ENCODE measurements at regions not wholly inside any gene's neighbourhood (a gene's known extent, or its start where the extent isn't known, plus 50 kb on each side); places are given as distances from the start of the nearest gene placed in this dataset.
"Not testable (repeated sequence)": the region's sequence is repeated elsewhere in the genome, so short reads cannot be mapped to it uniquely, and the experiment has no call there.

- CTCF ChIA-PET; H3K27me3 ChIP-seq (ENCODE audit: control insufficient read depth, insufficient read depth, low read length); H3K4me3 ChIP-seq (ENCODE audit: low read depth, low read length); POLR2A ChIA-PET; H3K27ac ChIP-seq (ENCODE audit: low read depth, low read length); DNase-seq (ENCODE audit: low read depth, low spot score): not testable (repeated sequence)
- H3K9me3 ChIP-seq (ENCODE audit: control insufficient read depth, insufficient read depth, low read length): peaks cover 71% of the 10 kb centered on the region
Observed at GRCh38 chr22:11055176-11055575, 4472.8 kb upstream of the OR11H1 start.

GRCh38 chr22:11057955-11058547 lies 4469.9 kb upstream of the OR11H1 start:
- peaks cover 66% of the 10 kb centered on the region for H3K9me3 ChIP-seq (ENCODE audit: control insufficient read depth, insufficient read depth, low read length)
- CTCF ChIA-PET, POLR2A ChIA-PET: not testable (repeated sequence)

GRCh38 chr22:11059129-11059528 lies 4468.9 kb upstream of the OR11H1 start:
- H3K4me3 ChIP-seq (ENCODE audit: low read depth, low read length); DNase-seq (ENCODE audit: low read depth, low spot score); POLR2A ChIA-PET; CTCF ChIA-PET; H3K27ac ChIP-seq (ENCODE audit: low read depth, low read length); H3K27me3 ChIP-seq (ENCODE audit: control insufficient read depth, insufficient read depth, low read length): not testable (repeated sequence)
- H3K9me3 ChIP-seq (ENCODE audit: control insufficient read depth, insufficient read depth, low read length): peaks cover 63% of the 10 kb centered on the region

More at GRCh38 chr22:11057955-11058547, 4469.9 kb upstream of the OR11H1 start:
- H3K27me3 ChIP-seq (ENCODE audit: control insufficient read depth, insufficient read depth, low read length); H3K27ac ChIP-seq (ENCODE audit: low read depth, low read length); DNase-seq (ENCODE audit: low read depth, low spot score); H3K4me3 ChIP-seq (ENCODE audit: low read depth, low read length): not testable (repeated sequence)

GRCh38 chr22:11060797-11061196 lies 4467.2 kb upstream of the OR11H1 start:
- DNase-seq (ENCODE audit: low read depth, low spot score); H3K4me3 ChIP-seq (ENCODE audit: low read depth, low read length); CTCF ChIA-PET; H3K27me3 ChIP-seq (ENCODE audit: control insufficient read depth, insufficient read depth, low read length); POLR2A ChIA-PET; H3K27ac ChIP-seq (ENCODE audit: low read depth, low read length): not testable (repeated sequence)
- H3K9me3 ChIP-seq (ENCODE audit: control insufficient read depth, insufficient read depth, low read length): peaks cover 62% of the 10 kb centered on the region

- POLR2A ChIA-PET; CTCF ChIA-PET; H3K4me3 ChIP-seq (ENCODE audit: low read depth, low read length): not testable (repeated sequence)
Observed at GRCh38 chr22:11062534-11062933, 4465.5 kb upstream of the OR11H1 start.

GRCh38 chr22:11063022-11063685 lies 4464.8 kb upstream of the OR11H1 start:
- CTCF ChIA-PET; H3K27me3 ChIP-seq (ENCODE audit: control insufficient read depth, insufficient read depth, low read length); POLR2A ChIA-PET; H3K4me3 ChIP-seq (ENCODE audit: low read depth, low read length); H3K27ac ChIP-seq (ENCODE audit: low read depth, low read length); DNase-seq (ENCODE audit: low read depth, low spot score): not testable (repeated sequence)
- H3K9me3 ChIP-seq (ENCODE audit: control insufficient read depth, insufficient read depth, low read length): peaks cover 62% of the 10 kb centered on the region

More at GRCh38 chr22:11062534-11062933, 4465.5 kb upstream of the OR11H1 start:
- not testable (repeated sequence) for H3K27ac ChIP-seq (ENCODE audit: low read depth, low read length); DNase-seq (ENCODE audit: low read depth, low spot score); H3K27me3 ChIP-seq (ENCODE audit: control insufficient read depth, insufficient read depth, low read length)
- peaks cover 62% of the 10 kb centered on the region for H3K9me3 ChIP-seq (ENCODE audit: control insufficient read depth, insufficient read depth, low read length)

GRCh38 chr22:11065210-11065609 lies 4462.8 kb upstream of the OR11H1 start:
- POLR2A ChIA-PET; DNase-seq (ENCODE audit: low read depth, low spot score); H3K27ac ChIP-seq (ENCODE audit: low read depth, low read length); H3K4me3 ChIP-seq (ENCODE audit: low read depth, low read length); H3K27me3 ChIP-seq (ENCODE audit: control insufficient read depth, insufficient read depth, low read length); CTCF ChIA-PET: not testable (repeated sequence)
- peaks cover 57% of the 10 kb centered on the region for H3K9me3 ChIP-seq (ENCODE audit: control insufficient read depth, insufficient read depth, low read length)

- H3K27me3 ChIP-seq (ENCODE audit: control insufficient read depth, insufficient read depth, low read length); H3K4me3 ChIP-seq (ENCODE audit: low read depth, low read length); DNase-seq (ENCODE audit: low read depth, low spot score); CTCF ChIA-PET; POLR2A ChIA-PET; H3K27ac ChIP-seq (ENCODE audit: low read depth, low read length): not testable (repeated sequence)
- peaks cover 54% of the 10 kb centered on the region for H3K9me3 ChIP-seq (ENCODE audit: control insufficient read depth, insufficient read depth, low read length)
Observed at GRCh38 chr22:11065876-11066457, 4462.0 kb upstream of the OR11H1 start.

Measured in AG04450 (cell line).